Ishikawa (cell line): ENCODE measurements at regions not wholly inside any gene's neighbourhood (a gene's known extent, or its start where the extent isn't known, plus 50 kb on each side); places are given as distances from the start of the nearest gene placed in this dataset.

Experiments
- CEBPB ChIP-seq: IDR thresholded peaks from 2 replicates; pipeline ENCODE4 v1.6.1; 2012
- EGR1 ChIP-seq: IDR thresholded peaks from 2 replicates; pipeline ENCODE4 v1.6.1; 2012
- EP300 ChIP-seq: IDR thresholded peaks from 2 replicates; pipeline ENCODE4 v1.6.1; 2012; ENCODE audit warnings: borderline replicate concordance
- FOXM1 ChIP-seq: IDR thresholded peaks from 2 replicates; pipeline ENCODE4 v1.6.1; 2012; ENCODE audit warnings: low read depth, borderline replicate concordance
- NFIC ChIP-seq: IDR thresholded peaks from 2 replicates; pipeline ENCODE4 v1.6.1; 2012
- RAD21 ChIP-seq: IDR thresholded peaks from 2 replicates; pipeline ENCODE4 v1.6.1; 2012; ENCODE audit warnings: low read depth
- REST ChIP-seq: IDR thresholded peaks from 2 replicates; pipeline ENCODE4 v1.6.1; 2012; ENCODE audit warnings: low read depth, mild to moderate bottlenecking
- USF1 ChIP-seq: IDR thresholded peaks from 2 replicates; pipeline ENCODE4 v1.6.1; 2012
- YY1 ChIP-seq: IDR thresholded peaks from 2 replicates; pipeline ENCODE4 v1.6.1; 2012; ENCODE audit warnings: low read depth
- TF ChIP-seq, protein P1 (sequence below): IDR thresholded peaks from 2 replicates; pipeline ENCODE4 v1.6.1; 2012

DNA sequence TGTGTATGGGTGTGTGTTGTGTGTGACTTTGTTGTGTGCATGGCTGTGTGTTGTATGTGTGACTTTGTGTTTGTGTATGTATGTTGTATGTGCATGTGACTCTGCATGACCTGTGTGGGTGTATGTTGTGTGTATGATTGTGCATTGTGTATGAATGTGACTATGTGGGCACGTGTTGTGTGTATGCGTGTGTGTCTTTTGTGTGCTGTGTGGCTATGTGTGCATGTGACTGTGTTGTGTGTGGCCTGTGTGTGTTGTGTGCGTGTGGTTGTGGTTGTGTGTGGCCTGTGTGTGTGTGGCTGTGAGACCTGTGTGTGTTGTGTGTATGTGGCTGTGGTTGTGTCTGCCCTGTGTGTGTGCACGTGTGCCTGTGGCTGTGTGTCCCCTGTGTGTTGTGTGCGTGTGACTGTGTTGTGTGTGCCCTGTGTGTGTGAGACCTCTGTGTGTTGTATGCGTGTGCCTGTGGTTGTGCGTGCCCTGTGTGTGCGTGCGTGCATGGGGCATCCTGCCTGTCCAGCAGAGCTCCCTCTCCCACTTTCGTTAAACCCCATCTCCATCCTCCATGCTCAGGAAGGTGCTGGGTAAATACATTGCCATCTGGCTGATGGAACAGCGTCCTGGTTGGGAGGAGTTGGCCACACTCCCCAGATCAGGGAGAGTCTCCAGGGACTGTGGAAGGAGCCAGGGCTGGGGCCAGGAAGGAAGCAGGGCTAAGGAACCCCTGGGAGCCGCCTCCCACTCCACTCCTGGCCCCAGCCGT, 90.1 kb upstream of the GSE1 start:
- TF ChIP-seq REST (no peak), FOXM1 (no peak), EP300 (no peak), CEBPB (no peak), NFIC (no peak), USF1 (no peak), RAD21 (no peak), EGR1 (no peak), YY1 (no peak)
- TF ChIP-seq, protein P1, sequence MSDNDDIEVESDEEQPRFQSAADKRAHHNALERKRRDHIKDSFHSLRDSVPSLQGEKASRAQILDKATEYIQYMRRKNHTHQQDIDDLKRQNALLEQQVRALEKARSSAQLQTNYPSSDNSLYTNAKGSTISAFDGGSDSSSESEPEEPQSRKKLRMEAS, result no peak
